NCI-H1105 (cell line): ENCODE measurements at regions not wholly inside any gene's neighbourhood (a gene's known extent, or its start where the extent isn't known, plus 50 kb on each side); places are given as distances from the start of the nearest gene placed in this dataset.
"Not testable (repeated sequence)": the region's sequence is repeated elsewhere in the genome, so short reads cannot be mapped to it uniquely, and the experiment has no call there.

ENCODE experiments used
- DNase-seq: peaks from one replicate; lab custom pipeline; 2025; lab: John Stamatoyannopoulos, UW

GRCh38 chr15:70576696-70577095 lies 186.7 kb downstream of the UACA start:
- DNase-seq = no peak

GRCh38 chr15:70576276-70576675 lies 187.1 kb downstream of the UACA start:
- no peak for DNase-seq

GRCh38 chr15:70575231-70576226 lies 187.8 kb downstream of the UACA start:
- DNase-seq = no peak

- not testable (repeated sequence) for DNase-seq
Observed at GRCh38 chr15:70574325-70574724, 189.0 kb downstream of the UACA start.

- no peak for DNase-seq
Observed at GRCh38 chr15:70573121-70573850, 190.1 kb downstream of the UACA start.

GRCh38 chr15:70569714-70570231 lies 193.6 kb downstream of the UACA start:
- DNase-seq = no peak

GRCh38 chr15:70569091-70569713 lies 194.2 kb downstream of the UACA start:
- no peak for DNase-seq

- no peak for DNase-seq
Observed at GRCh38 chr15:70566989-70567388, 196.4 kb downstream of the UACA start.

GRCh38 chr15:70566047-70566835 lies 197.1 kb downstream of the UACA start:
- no peak for DNase-seq

GRCh38 chr15:70563561-70564095 lies 199.7 kb downstream of the UACA start:
- DNase-seq = no peak

- no peak for DNase-seq
Observed at GRCh38 chr15:70562906-70563305, 200.5 kb downstream of the UACA start.

- no peak for DNase-seq
Observed at GRCh38 chr15:70561885-70562284, 201.5 kb downstream of the UACA start.

GRCh38 chr15:70560617-70561328 lies 202.6 kb downstream of the UACA start:
- DNase-seq = no peak

GRCh38 chr15:70559265-70560239 lies 203.8 kb downstream of the UACA start:
- no peak for DNase-seq

- DNase-seq = no peak
Observed at GRCh38 chr15:70558406-70559264, 204.7 kb downstream of the UACA start.

- DNase-seq = no peak
Observed at GRCh38 chr15:70557521-70558258, 205.7 kb downstream of the UACA start.

GRCh38 chr15:70556779-70557178 lies 206.6 kb downstream of the UACA start:
- DNase-seq = no peak
